Cardiac fibroblast (primary cell): ENCODE measurements at regions not wholly inside any gene's neighbourhood (a gene's known extent, or its start where the extent isn't known, plus 50 kb on each side); places are given as distances from the start of the nearest gene placed in this dataset.

Source experiments
- DNase-seq, 2 donors: peaks; one replicate each; pipeline versions ENCODE4 v3.0.0 to v3.0.0-alpha.2; 2010; ENCODE audit warnings: low read depth in 2 of 2
- H3K4me3 ChIP-seq, 2 donors: replicated peaks in 1 of 2; 1 replicate in 1 of 2; 2 replicates in 1 of 2; pipeline ENCODE4 v1.5.1; 2011; ENCODE audit warnings: low read depth in 2 of 2, low read length in 2 of 2, mild to moderate bottlenecking in 2 of 2, moderate library complexity in 1 of 2
- TF ChIP-seq, protein P1 (sequence below): IDR thresholded peaks from one replicate; pipeline ENCODE4 v1.5.1; 2011; ENCODE audit warnings: low read depth, mild to moderate bottlenecking, low read length, inconsistent platforms

DNA sequence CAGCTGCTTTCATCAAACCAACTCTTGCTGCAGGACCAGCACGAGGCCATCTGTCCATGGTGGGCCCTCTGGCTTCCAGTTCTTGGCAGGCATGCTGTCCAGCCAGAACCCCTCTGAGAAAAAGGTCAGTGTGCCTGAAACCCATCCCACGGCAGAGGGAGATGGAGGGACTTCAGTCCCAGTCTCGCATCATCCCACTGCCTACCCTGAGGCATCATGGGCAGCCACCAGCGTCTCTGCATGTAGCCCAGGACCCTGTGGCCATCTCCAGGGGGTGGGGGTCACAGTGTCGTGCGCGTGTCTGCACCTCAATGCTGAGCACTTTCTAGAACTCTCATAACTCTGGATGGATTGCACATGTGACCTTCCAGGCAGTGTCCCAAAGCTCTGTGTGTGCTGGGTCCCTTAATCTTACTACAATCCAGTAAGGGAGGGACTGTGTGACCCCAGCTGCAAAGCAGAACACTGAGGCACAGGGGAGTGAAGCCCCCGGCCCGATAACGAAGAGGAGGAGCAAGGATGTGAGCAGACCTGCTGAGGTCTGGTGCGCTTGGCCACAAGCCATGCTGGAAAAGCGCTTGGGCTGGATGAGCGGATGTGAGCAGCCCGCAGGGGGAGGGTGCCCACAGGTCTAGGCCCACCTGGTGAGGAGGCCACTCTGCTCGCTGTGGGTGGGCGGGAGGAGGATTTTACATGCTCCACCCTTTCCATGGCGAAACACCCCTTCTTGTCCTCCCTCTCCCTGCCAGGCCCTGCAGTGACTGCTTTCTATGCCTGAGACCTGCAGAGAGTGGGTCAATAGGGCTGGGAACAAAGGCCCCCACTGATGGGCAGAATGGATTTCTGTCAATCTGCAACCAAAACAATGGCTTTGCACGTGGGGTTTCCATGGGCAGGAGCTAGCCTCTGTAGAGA is 1401.0 kb downstream of the BRD1 start:
- TF ChIP-seq, protein P1, sequence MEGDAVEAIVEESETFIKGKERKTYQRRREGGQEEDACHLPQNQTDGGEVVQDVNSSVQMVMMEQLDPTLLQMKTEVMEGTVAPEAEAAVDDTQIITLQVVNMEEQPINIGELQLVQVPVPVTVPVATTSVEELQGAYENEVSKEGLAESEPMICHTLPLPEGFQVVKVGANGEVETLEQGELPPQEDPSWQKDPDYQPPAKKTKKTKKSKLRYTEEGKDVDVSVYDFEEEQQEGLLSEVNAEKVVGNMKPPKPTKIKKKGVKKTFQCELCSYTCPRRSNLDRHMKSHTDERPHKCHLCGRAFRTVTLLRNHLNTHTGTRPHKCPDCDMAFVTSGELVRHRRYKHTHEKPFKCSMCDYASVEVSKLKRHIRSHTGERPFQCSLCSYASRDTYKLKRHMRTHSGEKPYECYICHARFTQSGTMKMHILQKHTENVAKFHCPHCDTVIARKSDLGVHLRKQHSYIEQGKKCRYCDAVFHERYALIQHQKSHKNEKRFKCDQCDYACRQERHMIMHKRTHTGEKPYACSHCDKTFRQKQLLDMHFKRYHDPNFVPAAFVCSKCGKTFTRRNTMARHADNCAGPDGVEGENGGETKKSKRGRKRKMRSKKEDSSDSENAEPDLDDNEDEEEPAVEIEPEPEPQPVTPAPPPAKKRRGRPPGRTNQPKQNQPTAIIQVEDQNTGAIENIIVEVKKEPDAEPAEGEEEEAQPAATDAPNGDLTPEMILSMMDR, result no peak
- no peak for DNase-seq
- H3K4me3 ChIP-seq, result no peak overlapping the region

DNA sequence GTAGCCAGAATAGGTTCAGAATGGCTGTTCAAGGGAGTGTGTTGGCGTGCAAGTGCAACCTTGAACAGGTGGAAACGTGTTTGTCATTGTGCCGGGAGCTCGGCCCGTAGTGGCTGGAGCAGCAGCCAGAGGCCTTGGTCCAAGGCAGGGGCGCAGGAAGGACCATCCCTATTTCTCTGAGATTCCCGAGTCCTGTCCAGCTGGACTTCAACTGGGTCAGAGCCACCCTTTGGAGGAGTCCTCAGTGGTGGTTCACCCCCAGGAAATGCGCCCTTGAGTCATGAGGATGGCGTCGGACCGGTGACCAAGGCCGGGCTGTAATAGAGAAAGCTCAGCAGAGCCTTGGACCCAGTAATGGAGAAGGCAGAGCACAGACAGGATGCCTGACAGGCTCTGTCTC is 1402.0 kb downstream of the BRD1 start:
- H3K4me3 ChIP-seq, result no peak overlapping the region
- TF ChIP-seq, protein P1, result no peak
- DNase-seq, result no peak

DNA sequence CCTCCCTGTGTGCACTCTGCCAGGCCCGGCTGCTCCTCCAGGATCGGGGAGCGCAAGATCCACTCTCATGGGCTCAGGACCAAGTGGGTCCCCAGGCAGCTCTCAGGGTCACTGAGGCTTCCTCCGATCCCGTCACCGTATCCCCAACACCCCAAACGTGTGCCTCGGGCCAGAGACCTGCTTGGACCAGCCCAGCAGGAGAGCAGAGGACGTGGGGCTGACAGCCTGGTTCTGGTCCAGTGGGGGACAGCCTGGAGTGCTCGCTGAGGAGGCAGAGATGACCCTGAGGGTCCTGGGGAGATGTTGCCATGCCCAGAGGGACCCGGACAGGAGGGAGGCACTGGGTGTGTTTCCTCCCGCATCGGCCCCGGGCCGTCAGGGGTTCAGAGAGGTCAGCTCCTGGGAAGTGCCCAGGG is 1402.6 kb downstream of the BRD1 start:
- no peak overlapping the region for H3K4me3 ChIP-seq
- TF ChIP-seq, protein P1, result no peak
- DNase-seq, result no peak

DNA sequence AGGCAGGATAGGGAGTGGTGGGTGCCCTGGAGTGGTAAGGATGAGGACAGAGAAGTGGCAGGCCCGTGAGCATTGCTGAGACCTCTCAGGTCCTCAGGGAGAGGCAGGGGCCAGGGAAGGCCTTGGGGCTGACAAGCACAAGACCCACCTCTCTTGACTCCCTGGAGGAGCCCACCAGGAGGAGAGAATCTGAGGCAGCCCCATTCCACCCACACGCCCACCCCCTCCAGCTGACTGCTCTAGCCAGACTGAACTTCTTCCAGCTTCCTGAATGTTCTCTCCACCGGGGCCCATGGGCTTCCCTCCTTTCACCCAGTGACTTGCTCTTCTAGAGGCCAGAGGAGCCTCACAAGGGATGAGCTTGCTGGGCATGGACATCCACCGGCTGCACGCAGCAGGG is 1403.0 kb downstream of the BRD1 start:
- TF ChIP-seq, protein P1, result no peak
- no peak overlapping the region for H3K4me3 ChIP-seq
- no peak for DNase-seq

DNA sequence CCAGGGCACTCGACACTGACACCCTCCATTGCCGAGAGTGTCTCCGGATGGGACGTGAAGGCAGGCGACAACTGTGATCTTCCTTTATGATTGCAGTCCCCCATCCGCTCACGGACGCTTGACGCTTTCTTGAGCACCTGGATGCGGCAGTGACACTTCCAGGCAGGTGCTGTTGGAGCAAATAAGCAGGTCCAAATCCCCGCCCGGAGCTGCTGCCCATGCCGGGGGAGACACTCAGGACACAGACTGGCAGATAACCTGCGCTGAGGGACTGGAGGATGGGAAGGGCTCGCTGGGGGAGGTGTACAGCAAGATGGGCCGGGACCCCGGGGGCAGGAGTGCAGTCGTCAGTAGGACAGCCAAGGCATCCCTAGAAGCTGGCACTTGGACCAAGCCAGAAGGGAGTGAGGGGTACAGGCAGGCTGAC is 1403.5 kb downstream of the BRD1 start:
- no peak overlapping the region for H3K4me3 ChIP-seq
- TF ChIP-seq, protein P1, result no peak
- no peak for DNase-seq

DNA sequence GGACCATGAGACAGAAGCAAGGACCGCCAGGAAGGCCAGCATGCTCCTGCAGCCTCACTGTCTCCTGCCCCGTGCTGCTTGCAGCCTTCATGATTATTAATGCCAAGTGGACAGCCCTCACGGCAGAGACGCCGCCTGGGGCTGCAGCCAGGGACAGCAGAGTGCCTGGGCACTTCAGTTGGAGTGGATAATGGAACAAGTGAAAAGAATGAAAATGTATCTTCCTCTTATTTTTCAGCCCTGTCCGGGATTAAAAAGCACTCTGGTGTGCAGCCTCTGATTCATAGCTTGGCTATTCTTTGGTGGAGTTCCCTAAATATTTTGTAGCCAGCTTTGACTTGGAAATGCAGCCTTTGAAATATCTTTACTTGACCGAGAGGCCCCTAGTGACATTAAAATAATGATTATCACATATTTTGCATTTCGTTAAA is 1404.2 kb downstream of the BRD1 start:
- no peak for DNase-seq
- H3K4me3 ChIP-seq, result no peak overlapping the region
- TF ChIP-seq, protein P1, result no peak
